IPS DF 19.7 (cell line): ENCODE measurements at regions not wholly inside any gene's neighbourhood (a gene's known extent, or its start where the extent isn't known, plus 50 kb on each side); places are given as distances from the start of the nearest gene placed in this dataset.
"Not testable (repeated sequence)": the region's sequence is repeated elsewhere in the genome, so short reads cannot be mapped to it uniquely, and the experiment has no call there.

Experiments used
- DNase-seq: peaks from one replicate; pipeline ENCODE4 v3.0.0-alpha.2; 2013; ENCODE audit warnings: low read depth, low spot score

DNA sequence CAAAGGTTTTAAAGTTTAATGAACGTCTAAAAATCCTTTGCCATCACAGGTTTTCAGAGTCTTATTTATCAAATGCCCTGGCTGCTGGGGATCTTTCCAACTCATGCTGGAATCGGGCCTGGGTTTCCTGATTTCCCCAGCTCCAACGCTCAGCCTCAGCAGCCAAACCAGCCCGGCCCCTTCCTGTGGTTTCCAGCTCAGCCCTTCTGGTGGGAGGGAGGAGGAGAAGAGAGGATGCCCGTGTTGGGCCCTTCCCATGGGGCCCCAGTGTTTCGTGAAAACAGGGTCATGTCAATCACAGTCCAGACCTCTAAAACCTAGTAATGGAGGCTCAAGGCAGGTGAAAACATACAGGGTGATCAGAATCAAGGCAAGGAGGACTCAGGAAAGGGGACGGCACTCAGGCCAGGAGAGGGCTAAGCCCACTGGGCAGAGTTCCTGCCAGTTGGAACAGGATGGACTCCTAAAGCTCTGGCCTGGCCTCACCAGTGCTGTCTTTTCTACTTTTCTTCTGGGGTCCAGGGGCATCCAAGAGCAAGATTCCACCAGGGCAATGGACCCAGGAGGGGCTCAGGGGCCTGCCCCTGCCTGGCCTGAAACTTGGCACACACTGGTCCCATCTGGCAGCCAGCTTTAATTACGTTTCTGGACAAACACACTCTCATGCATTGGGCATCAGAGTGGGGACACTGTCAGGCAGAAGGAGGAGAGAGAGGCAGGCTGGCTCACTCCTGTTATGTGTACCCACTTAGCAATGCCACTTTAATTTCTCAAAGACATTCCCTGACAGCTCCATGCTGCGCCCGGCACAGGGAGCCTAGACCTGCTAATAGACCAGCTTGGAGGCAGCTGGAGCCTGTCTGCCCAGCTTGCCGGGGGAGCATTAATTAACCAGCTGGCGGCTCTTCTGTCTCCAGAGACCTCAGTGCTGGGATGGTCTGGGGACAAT lies 194.6 kb downstream of the FAM43A start:
- DNase-seq, result no peak

DNA sequence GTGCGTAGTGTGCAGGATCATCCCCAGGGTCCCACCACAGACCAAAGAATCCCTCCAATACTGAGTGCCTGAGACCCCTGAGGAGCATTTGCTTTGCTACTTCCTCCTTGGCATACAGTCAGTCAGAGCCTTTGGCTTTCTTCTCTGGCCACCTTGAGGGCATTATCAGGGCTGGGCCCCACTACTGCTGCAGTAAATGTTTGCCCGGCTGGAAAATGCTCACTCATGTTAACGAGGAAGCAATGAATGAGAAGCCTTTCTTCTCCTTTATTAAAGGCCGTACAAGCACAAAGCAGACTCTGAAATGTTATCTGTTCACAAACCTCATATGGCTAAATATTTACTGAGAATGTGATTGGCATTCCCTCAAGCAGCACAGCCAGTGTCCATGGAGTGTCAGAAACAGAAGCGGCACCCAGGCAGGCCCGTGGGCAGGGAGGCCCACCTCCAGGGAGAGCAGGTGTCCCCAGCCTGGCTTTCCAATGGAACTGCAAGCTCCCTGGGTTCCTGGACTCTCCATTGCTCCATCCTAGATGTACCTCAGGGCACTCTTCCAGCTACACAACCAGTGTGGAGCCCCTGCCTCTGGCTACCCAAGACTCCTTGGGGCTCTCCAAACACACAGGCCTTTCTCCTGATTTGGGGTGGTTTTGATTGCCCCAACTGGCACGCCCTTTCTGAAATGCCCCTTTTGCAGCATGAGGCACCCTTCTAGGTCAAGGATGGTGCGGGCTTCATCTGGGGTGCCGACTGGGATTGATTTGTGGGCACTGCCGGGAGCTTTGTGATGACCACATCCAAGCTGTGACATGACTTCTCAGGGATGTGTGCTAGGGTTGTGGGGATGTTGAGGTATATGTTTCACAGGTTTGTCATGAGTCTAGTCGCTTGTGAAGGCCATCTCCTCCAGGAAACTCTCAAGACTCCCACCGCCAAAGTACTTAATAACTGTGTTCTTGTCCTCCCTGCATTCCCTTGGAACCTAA lies 195.6 kb downstream of the FAM43A start:
- no peak for DNase-seq

DNA sequence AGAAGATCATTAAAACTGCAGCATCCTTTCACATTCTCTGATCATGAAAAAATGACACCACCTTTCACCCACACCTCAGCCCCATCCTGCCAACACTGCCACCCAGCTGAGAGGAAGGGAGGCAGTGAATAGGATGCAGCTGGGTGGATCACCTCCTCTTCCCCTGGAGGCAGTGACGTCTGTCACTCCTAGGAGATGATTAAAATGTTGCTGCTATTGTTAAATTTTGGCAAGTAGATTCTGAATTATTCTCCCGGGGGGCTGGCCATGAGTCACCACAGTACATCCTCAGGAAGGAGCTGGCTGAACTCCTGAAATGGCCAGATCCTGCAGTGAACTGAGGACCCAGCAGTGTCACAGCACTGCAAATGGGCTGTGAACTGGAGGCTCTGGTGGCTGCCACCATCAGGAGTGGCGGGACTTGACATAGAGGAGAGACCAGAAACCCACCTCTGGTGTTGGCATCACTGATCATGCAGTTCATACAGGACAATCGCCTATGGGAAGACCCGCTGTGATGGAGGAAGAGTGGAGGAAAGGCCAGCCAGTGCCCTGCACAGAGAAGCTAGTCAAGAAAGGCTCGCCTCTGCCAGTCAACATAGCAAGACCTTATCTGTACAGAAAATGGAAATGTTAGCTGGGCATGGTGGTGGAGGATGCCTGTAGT lies 199.1 kb downstream of the FAM43A start:
- no peak for DNase-seq

DNA sequence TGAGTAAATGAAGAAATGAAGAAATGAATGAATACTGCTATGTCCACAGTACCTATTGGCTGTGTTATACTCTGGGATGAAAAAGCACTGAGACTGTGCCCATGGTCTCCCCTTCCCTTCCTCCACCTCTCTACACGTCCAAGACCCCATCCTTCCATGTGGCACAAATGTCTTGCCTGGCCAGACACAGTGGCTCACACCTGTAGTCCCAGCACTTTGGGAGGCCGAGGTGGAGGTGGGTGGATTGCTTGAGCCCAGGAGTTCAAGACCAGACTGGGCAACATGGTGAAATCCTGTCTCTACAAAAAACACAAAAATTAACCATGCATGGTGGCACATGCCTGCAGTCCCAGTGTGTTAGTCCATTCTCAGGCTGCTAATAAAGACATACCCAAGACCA lies 200.1 kb downstream of the FAM43A start:
- DNase-seq, result no peak

DNA sequence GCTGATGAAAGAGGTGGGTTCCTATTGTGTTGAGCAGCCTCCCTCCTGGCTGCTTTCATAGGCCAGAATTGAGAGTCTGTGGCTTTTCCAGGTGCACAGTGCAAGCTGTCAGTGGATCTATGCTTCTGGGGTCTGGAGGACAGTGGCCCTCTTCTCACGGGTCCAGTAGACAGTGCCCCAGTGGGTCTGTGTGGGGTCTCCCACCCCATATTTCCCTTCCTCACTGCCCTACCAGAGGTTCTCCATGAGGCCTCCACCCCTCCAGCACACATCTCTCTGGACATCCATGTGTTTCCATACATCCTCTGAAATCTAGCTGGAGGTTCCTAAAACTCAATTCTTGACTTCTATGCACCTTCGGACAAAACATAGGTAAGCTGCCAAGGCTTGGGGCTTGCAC lies 201.2 kb downstream of the FAM43A start:
- DNase-seq, result no peak

DNA sequence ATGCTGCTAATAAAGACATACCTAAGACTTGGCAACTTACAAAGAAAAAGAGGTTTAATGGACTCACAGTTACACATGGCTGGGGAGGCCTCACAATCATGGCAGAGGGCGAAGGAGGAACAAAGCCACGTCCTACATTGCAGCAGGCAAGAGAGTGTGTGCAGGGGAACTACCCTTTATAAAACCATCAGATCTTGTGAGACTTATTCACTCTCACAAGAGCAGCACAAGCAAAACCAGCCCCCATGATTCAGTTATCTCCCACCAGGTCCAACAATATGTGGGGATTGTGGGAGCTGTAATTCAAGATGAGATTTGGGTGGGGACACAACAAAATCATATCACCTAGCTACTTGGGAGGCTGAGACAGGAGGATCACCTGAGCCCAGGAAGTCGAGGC lies 202.4 kb downstream of the FAM43A start:
- not testable (repeated sequence) for DNase-seq

DNA sequence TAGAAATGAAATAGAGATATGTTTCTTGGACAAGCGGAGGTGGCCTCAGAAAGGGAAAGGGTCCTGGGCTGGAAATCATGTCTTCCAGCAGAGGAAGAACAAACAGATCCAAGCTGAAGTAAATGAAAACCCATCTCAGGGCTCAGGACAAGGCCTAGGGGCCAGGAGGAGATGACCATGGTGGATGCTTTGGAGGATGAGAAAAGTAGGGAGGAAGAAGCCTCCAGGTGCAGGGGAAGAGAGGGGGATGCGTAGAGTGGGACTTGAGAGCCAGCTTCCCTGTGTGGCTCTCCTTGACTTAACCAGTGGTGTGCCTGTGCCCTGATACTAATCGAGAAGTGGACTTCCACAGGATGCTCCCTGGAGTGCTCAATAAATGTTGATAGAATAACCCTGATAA lies 203.2 kb downstream of the FAM43A start:
- DNase-seq, result no peak

DNA sequence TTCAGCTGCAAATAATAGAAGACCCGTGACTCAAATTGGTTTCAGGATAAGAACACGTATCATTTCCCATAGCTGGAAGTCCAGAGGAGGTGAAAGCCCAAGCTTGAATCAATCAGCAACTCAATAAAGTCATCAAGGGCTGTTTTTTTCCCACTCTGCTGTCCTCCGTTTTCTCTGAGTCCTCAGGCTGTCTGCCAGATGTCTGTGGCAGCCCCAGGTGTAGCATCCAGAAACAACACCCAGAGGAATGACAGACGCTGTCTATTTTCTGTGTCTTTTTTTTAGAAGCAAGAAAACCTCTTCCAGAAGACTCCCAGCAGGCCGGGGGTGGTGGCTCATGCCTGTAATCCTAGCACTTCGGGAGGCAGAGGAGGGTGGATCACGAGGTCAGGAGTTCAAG lies 204.4 kb downstream of the FAM43A start:
- no peak for DNase-seq

DNA sequence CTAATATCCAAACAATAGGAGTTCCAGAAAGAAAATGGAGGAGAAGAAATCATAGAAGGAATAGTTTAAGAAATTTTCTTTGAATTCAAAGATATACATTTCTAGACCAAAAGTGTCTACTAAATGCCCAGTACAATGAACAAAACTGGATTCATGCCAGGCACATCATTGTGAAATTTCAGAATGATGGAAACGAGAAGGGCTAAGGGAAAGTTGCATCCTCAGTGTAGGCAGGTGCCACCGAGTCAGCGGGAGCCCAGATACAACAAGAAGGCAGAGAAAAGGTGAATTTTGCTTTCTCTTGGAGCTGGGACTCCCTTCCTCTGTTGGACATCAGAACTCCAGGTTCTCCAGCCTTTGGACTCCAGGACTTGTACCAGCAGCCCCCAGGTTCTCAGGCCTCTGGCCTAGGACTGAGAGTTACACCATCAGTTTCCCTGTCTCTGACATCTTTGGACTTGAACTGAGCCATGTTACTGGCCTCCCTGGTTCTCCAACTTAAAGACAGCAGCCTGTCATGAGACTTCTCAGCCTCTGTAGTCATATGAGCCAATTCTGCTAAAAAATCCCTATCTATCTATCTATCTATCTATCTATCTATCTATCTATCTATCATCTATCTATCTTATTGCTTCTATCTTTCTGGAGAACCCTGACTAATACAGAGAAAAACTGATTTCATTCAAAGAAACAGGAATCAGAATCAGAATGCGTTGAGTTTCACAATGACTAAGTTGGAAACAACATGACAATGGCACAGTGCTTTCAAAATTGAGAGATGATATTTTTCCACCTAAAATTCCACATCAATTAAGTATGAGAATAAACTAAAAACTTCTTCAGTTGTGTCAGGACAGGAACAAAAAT lies 207.7 kb downstream of the FAM43A start:
- DNase-seq, result no peak

DNA sequence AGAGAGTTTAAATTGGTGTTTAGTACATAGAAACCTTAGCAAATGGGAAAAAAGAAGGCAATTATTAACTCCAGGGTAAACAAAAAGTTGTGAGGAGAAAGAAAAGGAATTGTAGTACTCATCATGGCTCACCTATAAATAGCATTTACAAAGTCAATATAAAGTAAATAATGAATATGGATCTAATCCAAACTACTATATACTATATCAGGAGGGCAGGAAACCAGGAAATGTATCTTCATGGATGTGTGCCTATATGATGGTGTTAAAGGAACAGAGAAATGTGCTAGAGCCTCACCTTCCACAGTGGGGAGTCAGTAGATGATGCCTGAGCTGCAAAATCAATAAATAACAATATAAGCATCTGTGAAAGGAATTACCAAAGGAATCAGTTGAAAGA lies 208.9 kb downstream of the FAM43A start:
- no peak for DNase-seq

DNA sequence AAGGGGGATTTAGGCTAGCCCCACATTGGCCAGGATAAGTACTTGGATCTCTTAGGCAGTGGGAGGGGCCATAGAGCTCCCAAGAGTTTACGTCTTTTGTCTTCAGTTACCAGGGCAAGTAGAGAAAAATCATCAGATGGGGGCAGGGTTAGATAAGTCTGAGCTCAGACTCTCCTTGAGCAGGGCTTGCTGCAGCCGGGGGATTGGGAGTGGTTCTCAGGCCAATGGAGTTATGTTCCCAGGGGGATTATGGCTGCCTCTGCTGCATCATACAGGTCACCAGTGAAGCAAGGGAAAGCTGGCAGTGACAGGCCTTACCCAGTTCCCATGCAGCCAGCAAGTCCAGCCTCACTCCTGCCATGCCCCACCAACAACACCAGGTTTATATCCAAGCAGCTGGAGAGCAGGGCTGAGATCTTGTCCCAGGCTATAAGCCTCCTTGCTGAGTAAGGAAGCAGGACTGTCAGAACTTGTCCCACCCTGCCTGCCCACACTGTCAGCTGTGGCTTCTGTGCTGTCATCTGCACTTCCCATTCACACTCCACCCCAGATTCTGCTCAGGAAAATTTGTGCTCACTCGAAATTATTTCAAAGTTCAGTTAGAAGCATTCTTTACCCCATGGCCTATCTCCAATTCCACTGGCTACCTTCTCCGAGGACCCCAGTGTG lies 215.3 kb downstream of the FAM43A start:
- no peak for DNase-seq

DNA sequence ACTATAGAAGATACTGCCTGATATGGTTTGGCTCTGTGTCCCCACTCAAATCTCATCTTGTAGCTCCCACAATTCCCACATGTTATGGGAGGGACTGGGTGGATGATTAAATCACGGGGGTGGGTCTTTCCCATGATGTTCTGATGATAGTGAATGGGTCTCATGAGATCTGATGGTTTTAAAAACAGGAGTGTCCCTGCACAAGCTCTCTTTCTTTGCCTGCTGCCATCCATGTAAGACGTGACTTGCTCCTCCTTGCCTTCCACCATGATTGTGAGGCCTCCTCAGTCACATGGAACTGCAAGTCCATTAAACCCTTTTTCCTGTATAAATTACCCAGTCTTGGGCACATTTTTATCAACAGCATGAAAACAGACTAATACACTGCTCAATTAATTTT lies 217.8 kb downstream of the FAM43A start:
- DNase-seq, result not testable (repeated sequence)

DNA sequence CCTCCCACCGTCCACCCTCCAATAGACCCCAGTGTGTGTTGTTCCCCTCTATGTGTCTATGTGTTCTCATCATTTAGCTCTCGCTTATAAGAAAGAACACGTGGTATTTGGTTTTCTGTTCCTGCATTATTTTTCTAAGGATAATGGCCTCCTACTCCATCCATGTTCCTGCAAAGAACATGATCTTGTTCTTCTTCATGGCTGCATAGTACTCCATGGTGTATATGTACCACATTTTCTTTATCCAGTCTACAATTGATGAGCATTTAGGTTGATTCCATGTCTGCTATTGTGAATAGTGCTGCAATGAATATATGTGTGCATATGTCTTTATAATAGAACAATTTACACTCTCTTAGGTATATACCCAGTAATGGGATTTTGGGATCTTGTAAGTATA lies 219.3 kb downstream of the FAM43A start:
- not testable (repeated sequence) for DNase-seq

DNA sequence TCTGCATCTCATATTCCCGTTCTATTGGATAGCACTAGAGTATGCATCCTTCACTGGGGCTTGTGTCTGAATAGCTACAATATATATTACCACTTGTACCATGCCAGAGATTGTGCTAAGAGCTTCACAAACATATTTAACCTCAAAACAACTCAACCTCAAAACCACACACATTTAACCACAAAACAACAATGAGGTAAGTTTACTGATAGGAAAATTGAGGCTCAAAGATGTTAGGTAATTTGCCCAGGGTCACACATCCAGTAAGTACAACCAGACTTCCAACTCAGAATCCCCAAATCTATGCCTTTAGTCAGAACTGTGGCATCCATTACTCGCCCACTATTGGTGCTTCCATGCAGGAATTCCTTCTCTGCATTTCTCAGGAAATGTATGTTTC lies 220.0 kb downstream of the FAM43A start:
- DNase-seq, result no peak

DNA sequence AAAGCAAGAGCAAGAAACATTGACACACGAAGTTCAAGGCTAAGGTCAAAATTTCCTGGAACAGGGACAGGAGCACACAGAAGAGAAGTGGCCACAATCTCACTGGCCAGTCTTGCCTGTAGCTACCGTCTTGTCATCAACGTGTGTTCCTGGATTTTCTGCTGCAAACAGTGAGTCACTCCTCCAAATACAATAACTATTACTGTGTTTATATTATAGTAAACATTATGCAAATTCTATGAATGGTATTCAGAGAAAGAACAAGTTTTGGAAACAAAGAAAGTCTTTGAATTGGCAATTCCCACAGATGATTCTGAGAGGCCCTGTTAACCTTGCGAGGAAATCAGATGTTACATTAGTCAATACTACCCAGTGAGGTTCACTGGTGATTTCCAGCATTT lies 220.5 kb downstream of the FAM43A start:
- no peak for DNase-seq

DNA sequence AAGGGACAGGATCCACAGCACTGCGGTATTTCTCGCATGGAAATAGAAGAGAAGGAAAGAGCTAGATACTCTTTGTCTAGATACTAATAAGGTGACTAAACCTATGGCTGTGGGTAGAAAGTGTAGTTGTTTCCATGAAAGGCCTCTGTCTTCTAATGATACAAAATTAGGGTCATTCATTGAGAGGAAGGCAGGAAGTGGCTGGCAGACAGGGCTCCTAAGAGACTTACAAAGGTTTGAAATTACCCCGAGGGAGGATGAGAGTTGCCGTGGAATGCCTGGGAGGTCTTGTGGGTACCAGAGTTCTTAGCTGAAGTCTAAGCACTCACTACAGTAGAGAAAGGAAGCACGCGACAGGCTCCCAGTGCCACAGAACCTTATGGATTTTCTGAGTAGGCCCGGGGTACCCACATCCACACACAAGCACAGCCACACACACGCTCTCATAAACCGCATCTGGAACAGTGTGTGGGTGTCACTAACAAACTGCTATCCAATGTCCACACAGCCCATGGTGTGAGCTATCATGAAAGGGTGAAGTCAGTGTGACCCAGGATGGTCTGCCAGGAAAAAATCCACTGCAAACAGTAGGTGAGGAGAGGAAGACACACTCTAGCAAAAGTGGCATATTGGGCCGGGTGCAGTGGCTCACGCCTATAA lies 221.4 kb downstream of the FAM43A start:
- no peak for DNase-seq

DNA sequence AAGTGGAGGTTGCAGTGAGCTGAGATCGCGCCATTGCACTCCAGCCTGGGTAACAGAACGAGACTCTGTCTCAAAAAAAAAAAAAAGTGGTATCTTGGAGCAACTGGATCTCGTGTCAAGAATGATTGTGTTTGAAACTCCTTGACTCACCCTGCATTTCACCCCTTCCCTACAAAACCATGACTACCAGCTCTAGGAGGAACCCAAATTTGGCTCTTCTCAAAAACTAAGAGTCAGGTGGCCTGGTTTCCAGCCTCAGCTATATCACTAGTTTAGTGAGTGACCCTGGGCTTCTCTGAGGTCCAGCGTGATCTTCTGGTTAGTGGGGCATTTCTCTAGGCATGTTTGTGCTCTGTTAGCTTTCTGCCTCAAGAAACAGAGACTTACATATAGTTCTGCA lies 222.1 kb downstream of the FAM43A start:
- DNase-seq, result no peak

DNA sequence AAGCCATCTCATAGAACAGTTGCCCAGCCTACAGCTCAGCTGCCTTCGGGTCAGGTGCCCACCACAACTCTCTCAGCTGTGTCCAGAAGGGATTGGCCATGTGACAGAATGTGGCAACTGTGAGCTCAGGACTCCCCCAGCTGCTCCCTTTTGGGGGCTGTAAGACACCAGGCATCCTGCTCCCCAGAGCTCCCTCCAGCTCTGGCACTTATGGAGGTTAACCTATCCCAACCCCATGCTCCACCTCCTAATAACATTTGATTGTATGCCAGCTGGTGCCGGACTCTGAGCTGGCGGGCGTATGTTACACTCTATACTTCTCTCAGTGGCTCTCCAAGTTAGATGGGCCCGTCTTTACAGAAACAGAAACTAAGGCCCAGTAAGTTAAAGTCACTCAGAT lies 222.8 kb downstream of the FAM43A start:
- DNase-seq, result no peak

DNA sequence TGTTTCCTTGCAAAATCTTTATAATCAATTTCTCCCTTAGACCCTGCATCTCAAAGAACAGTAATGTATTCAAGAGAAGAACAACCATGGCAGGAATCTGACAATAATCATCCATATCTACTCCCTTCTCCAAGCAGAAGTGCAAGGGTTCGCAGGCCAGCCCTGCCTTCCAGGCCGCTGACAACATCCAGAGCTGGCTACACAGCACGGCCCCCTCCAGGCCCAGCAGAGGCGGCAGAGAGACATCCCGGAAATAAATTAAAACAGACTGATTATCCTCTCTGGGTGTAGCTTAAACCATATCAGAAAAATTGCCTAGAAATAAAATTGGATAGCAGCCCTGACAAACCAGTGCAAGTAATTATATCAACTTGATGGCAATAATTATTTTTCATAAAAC lies 223.3 kb downstream of the FAM43A start:
- no peak for DNase-seq
